ENCODE measurements at regions not wholly inside any gene's neighbourhood (a gene's known extent, or its start where the extent isn't known, plus 50 kb on each side); places are given as distances from the start of the nearest gene placed in this dataset.

GRCh38 chr4:62670514-62670913, 1470.4 kb downstream of the ADGRL3 start:
- DNase-seq (ENCODE audit: insufficient read length, low spot score, missing footprints), result no peak
- Histone ChIP-seq H4K20me1 (ENCODE audit: insufficient read depth, low read length) (no peaks in the 10 kb centered on the region), H3K4me1 (ENCODE audit: insufficient read depth, low read length) (no peaks in the 10 kb centered on the region), H3K4me2 (ENCODE audit: insufficient read depth, low read length) (no peak overlapping the region), H2AFZ (ENCODE audit: low read length) (no peak overlapping the region), H3K36me3 (ENCODE audit: insufficient read depth, low read length) (no peaks in the 10 kb centered on the region), H3K9me3 (ENCODE audit: low read depth, low read length) (no peaks in the 10 kb centered on the region), H3K79me2 (ENCODE audit: insufficient read depth, low read length) (no peaks in the 10 kb centered on the region), H3K4me3 (ENCODE audit: insufficient read depth, low read length) (no peak overlapping the region), H3K27me3 (ENCODE audit: insufficient read depth, low read length) (no peaks in the 10 kb centered on the region), H3K27ac (ENCODE audit: low read depth, low read length) (no peak overlapping the region)
- TF ChIP-seq CTCF (IDR thresholded peaks at IDR 0.05; ENCODE audit: extremely low read depth, low read depth, low read length), result no peak

GRCh38 chr4:62661821-62662220, 1461.7 kb downstream of the ADGRL3 start:
- no peak overlapping the region for H2AFZ ChIP-seq (ENCODE audit: low read length)
- no peaks in the 10 kb centered on the region for H4K20me1 ChIP-seq (ENCODE audit: insufficient read depth, low read length)
- H3K4me2 ChIP-seq (ENCODE audit: insufficient read depth, low read length), result no peak overlapping the region
- H3K36me3 ChIP-seq (ENCODE audit: insufficient read depth, low read length), result no peaks in the 10 kb centered on the region
- H3K27me3 ChIP-seq (ENCODE audit: insufficient read depth, low read length), result no peaks in the 10 kb centered on the region
- no peak for DNase-seq (ENCODE audit: insufficient read length, low spot score, missing footprints)
- no peak overlapping the region for H3K4me3 ChIP-seq (ENCODE audit: insufficient read depth, low read length)
- H3K27ac ChIP-seq (ENCODE audit: low read depth, low read length), result no peak overlapping the region
- H3K9me3 ChIP-seq (ENCODE audit: low read depth, low read length), result no peaks in the 10 kb centered on the region
- H3K79me2 ChIP-seq (ENCODE audit: insufficient read depth, low read length), result no peaks in the 10 kb centered on the region
- H3K4me1 ChIP-seq (ENCODE audit: insufficient read depth, low read length), result no peaks in the 10 kb centered on the region
- no peak for TF ChIP-seq CTCF (IDR thresholded peaks at IDR 0.05; ENCODE audit: extremely low read depth, low read depth, low read length)

- no peaks in the 10 kb centered on the region for H4K20me1 ChIP-seq (ENCODE audit: insufficient read depth, low read length)
- no peaks in the 10 kb centered on the region for H3K4me1 ChIP-seq (ENCODE audit: insufficient read depth, low read length)
- no peaks in the 10 kb centered on the region for H3K36me3 ChIP-seq (ENCODE audit: insufficient read depth, low read length)
- H3K27me3 ChIP-seq (ENCODE audit: insufficient read depth, low read length), result no peaks in the 10 kb centered on the region
- H3K27ac ChIP-seq (ENCODE audit: low read depth, low read length), result no peak overlapping the region
- TF ChIP-seq CTCF (IDR thresholded peaks at IDR 0.05; ENCODE audit: extremely low read depth, low read depth, low read length), result no peak
- H2AFZ ChIP-seq (ENCODE audit: low read length), result no peak overlapping the region
- no peaks in the 10 kb centered on the region for H3K79me2 ChIP-seq (ENCODE audit: insufficient read depth, low read length)
- no peak overlapping the region for H3K4me2 ChIP-seq (ENCODE audit: insufficient read depth, low read length)
- no peak overlapping the region for H3K4me3 ChIP-seq (ENCODE audit: insufficient read depth, low read length)
- no peak for DNase-seq (ENCODE audit: insufficient read length, low spot score, missing footprints)
- H3K9me3 ChIP-seq (ENCODE audit: low read depth, low read length), result no peaks in the 10 kb centered on the region
Observed at GRCh38 chr4:62656006-62656405, 1455.9 kb downstream of the ADGRL3 start.

GRCh38 chr4:62644372-62644771, 1444.2 kb downstream of the ADGRL3 start:
- no peak overlapping the region for H2AFZ ChIP-seq (ENCODE audit: low read length)
- H3K4me3 ChIP-seq (ENCODE audit: insufficient read depth, low read length), result no peak overlapping the region
- H3K36me3 ChIP-seq (ENCODE audit: insufficient read depth, low read length), result no peaks in the 10 kb centered on the region

More at GRCh38 chr4:62644372-62644771, 1444.2 kb downstream of the ADGRL3 start:
- Histone ChIP-seq H3K9me3 (ENCODE audit: low read depth, low read length) (no peaks in the 10 kb centered on the region), H3K79me2 (ENCODE audit: insufficient read depth, low read length) (no peaks in the 10 kb centered on the region), H3K27ac (ENCODE audit: low read depth, low read length) (no peak overlapping the region), H3K4me2 (ENCODE audit: insufficient read depth, low read length) (no peak overlapping the region), H4K20me1 (ENCODE audit: insufficient read depth, low read length) (no peaks in the 10 kb centered on the region), H3K27me3 (ENCODE audit: insufficient read depth, low read length) (no peaks in the 10 kb centered on the region), H3K4me1 (ENCODE audit: insufficient read depth, low read length) (no peaks in the 10 kb centered on the region)
- DNase-seq (ENCODE audit: insufficient read length, low spot score, missing footprints), result no peak
- no peak for TF ChIP-seq CTCF (IDR thresholded peaks at IDR 0.05; ENCODE audit: extremely low read depth, low read depth, low read length)

Data from osteoblast (primary cell).